NCI-H748 (cell line): ENCODE measurements at regions not wholly inside any gene's neighbourhood (a gene's known extent, or its start where the extent isn't known, plus 50 kb on each side); places are given as distances from the start of the nearest gene placed in this dataset.

ENCODE experiments used
- DNase-seq: peaks from one replicate; lab custom pipeline; 2025; ENCODE audit not compliant: unreplicated experiment; lab: John Stamatoyannopoulos, UW

- no peak for DNase-seq
Measured at GRCh38 chr2:34070196-34070595, 471.1 kb upstream of the FAM98A start.

GRCh38 chr2:34069604-34070003 is 470.5 kb upstream of the FAM98A start:
- DNase-seq, result no peak

- DNase-seq, result no peak
Measured at GRCh38 chr2:34050413-34050812, 451.3 kb upstream of the FAM98A start.

GRCh38 chr2:34045101-34045655 is 446.1 kb upstream of the FAM98A start:
- no peak for DNase-seq

- no peak for DNase-seq
Measured at GRCh38 chr2:34037886-34038285, 438.8 kb upstream of the FAM98A start.

- DNase-seq, result no peak
Measured at GRCh38 chr2:34037157-34037556, 438.1 kb upstream of the FAM98A start.

- no peak for DNase-seq
Measured at GRCh38 chr2:34031097-34031496, 432.0 kb upstream of the FAM98A start.

- no peak for DNase-seq
Measured at GRCh38 chr2:34030273-34030672, 431.2 kb upstream of the FAM98A start.

GRCh38 chr2:34029073-34029472 is 430.0 kb upstream of the FAM98A start:
- DNase-seq, result no peak

- no peak for DNase-seq
Measured at GRCh38 chr2:34025196-34025595, 426.1 kb upstream of the FAM98A start.

- DNase-seq, result peak; percentile 24
Measured at GRCh38 chr2:34012715-34013302, 413.7 kb upstream of the FAM98A start.

- no peak for DNase-seq
Measured at GRCh38 chr2:34011684-34012083, 412.6 kb upstream of the FAM98A start.

- no peak for DNase-seq
Measured at GRCh38 chr2:34005901-34006300, 406.8 kb upstream of the FAM98A start.

GRCh38 chr2:34004936-34005335 is 405.8 kb upstream of the FAM98A start:
- no peak for DNase-seq

GRCh38 chr2:34003795-34004194 is 404.7 kb upstream of the FAM98A start:
- DNase-seq, result no peak

GRCh38 chr2:34001557-34001956 is 402.5 kb upstream of the FAM98A start:
- DNase-seq, result no peak

- DNase-seq, result no peak
Measured at GRCh38 chr2:33984131-33984530, 385.0 kb upstream of the FAM98A start.

- no peak for DNase-seq
Measured at GRCh38 chr2:33978471-33978870, 379.4 kb upstream of the FAM98A start.

GRCh38 chr2:33975498-33975897 is 376.4 kb upstream of the FAM98A start:
- no peak for DNase-seq

- DNase-seq, result no peak
Measured at GRCh38 chr2:33967103-33967502, 368.0 kb upstream of the FAM98A start.

- DNase-seq, result no peak
Measured at GRCh38 chr2:33958591-33958990, 359.5 kb upstream of the FAM98A start.

GRCh38 chr2:33949371-33949770 is 350.3 kb upstream of the FAM98A start:
- no peak for DNase-seq

GRCh38 chr2:33946193-33946592 is 347.1 kb upstream of the FAM98A start:
- no peak for DNase-seq
